NCI-H2107 treated with DMSO at 0.1 percent for 48 hours (cell line): ENCODE measurements at regions not wholly inside any gene's neighbourhood (a gene's known extent, or its start where the extent isn't known, plus 50 kb on each side); places are given as distances from the start of the nearest gene placed in this dataset.

ENCODE experiments used
- DNase-seq: peaks from one replicate; lab custom pipeline; 2025; ENCODE audit not compliant: unreplicated experiment; lab: John Stamatoyannopoulos, UW

DNA sequence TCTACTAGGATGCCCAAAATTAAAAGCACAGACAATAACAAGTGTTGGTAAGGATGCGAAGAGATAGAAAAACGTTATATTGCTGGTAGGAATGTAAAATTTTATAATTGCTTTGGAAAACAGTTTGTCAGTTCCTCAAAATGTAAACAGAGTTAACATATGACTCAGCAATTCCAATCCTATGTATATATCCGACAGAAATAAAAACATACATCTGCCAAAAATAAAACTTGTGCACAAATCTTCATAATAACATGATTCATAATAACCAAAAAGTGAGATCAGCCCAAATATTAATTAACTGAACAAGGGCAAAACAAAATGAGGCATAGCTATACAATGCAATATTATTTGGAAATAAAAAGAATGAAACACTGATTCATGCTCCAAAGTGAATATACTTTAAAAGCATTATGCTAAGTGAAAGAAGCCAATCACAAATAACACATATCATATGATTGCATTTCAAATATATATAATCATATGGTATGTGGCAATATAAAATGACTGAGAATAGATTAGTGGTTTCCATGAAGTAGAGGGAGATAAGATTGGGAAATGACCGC lies 609.3 kb downstream of the IGSF11 start:
- DNase-seq: no peak

DNA sequence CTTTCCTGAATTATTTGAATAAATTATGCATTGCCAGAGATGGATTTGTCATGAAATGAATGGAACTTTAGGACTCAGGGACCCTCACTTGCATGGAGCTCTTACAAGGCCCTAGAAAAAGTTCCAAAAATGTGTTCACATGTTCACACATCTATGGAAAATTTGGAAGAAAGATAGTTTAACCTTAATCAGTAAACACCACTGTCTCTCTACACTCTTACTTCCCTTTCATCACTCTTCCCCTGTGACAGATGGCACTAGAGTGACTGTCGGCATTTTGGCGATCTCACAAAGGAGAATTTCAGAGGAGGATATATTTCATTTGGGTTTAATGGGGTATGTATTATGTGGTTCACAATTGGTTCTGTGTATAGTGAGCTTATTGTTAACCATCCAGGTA lies 600.8 kb downstream of the IGSF11 start:
- no peak for DNase-seq

GRCh38 chr3:118435851-118436350 lies 598.7 kb downstream of the IGSF11 start:
- no peak for DNase-seq

DNA sequence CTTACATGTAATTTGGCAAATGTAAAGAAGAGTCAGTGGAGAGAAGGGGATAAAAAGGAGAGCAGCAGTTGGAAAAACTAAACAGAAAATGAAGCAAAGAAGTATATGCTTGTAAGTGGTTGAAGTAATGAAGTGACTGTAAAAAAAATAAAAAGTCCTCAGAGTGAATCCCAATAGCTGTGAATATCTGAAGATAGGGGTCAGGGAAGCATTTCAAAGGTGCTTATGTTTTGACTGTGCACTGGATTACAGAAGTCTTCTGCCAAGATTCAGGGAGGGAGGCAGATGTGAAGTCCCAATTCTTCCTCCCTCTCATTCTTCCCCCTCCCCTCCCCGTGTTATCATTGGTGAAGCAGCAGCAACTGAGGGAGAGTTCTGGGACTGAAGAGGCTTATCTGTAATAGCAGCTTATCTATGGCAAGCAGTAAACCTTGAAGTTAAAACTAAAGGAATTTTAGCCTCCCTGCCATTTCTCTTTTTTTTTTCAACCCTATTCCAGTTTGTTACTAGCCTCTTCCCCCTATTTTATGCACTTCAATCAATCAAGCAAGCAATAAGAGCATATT lies 597.9 kb downstream of the IGSF11 start:
- no peak for DNase-seq

DNA sequence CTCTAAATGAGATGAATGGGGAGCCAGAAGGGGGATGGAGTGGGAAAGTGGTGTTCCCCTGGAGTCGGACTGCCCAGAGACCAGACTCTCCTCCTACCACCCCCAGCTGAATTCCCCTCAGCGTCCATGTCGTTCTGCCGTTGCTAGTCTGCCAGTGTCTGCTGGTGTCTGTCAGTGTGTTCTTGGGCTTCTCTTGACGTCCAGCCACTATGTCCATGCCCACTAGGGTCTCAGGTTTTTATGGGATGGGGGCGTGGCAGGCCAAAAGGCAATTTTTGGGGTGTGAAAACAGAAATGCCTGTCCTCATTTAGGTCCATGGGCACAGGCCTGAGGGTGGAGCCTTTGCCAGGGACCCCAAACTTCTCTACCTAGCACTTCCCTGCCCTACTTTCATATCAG lies 589.6 kb downstream of the IGSF11 start:
- no peak for DNase-seq

DNA sequence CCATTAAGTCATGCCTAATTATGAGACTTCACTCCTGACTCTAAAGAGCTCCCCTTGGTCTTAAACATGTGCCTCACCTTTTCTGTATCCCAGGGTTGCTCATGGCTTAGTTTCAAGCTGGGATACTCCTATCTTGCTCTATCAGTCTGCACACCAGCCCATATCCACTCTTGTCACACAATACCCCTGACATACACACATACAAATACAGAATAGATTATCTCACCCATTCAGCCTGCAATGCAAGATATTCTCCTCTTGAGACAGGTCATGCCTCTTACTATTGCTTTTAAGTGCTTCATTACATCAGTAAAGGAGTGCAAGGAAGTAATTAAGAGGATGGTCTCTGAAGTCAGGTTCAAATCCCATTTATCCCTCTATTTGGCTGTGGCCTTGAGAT lies 587.3 kb downstream of the IGSF11 start:
- no peak for DNase-seq

- no peak for DNase-seq
Observed at GRCh38 chr3:118466795-118467330, 567.8 kb downstream of the IGSF11 start.

- DNase-seq: no peak
Observed at GRCh38 chr3:118468801-118469200, 565.8 kb downstream of the IGSF11 start.

DNA sequence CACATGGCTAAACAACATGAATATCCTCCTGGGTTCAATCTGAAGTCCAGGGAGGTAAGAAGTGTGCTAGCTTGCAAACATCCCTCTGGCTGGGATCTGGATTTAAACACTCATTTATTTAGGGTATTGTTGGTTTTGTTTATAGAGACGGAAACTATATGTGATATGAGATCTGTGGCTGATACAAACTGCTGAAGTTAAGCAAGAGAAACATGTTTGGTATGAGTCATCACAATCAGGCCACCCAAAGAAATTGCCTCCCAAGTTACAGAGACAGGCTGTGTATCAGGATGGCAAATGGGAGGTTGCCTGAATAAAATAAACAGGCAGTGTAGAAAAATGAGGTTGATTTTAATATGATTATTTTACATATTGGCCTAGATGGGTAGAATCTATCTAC lies 562.1 kb downstream of the IGSF11 start:
- no peak for DNase-seq

GRCh38 chr3:118473343-118473742 lies 561.3 kb downstream of the IGSF11 start:
- DNase-seq: no peak

DNA sequence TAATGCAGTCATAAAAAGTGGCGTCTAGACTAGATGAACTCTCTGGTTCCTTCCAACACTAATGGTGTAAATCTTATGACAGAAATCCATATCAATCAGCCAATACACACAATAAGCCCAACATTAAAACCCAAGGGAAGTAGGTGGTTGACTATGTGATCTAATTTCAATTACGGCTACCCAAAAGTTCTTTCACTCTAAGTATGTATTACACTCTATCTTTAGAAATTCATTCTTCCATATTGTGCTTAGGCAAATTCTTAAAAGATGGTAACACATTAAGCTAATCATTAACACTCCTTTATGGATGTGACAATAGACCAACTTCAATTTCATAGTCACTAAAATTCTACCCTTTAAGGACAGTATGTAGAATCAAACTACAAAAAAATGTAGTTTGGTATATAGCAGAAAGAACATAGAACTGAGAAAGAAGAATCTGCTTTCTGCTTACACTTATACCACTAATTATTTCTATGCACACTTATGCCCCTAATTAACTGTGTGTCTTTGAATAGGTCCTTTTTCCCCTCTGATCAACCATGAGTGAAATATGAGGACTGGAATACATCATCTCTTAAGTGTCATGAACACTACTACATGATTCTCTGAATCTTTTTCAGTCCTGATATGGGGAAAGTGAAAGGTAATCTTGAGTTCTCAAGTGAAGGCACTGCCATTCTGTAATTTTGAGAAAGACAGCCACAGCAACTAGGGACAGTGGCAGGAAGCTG lies 557.6 kb downstream of the IGSF11 start:
- no peak for DNase-seq

DNA sequence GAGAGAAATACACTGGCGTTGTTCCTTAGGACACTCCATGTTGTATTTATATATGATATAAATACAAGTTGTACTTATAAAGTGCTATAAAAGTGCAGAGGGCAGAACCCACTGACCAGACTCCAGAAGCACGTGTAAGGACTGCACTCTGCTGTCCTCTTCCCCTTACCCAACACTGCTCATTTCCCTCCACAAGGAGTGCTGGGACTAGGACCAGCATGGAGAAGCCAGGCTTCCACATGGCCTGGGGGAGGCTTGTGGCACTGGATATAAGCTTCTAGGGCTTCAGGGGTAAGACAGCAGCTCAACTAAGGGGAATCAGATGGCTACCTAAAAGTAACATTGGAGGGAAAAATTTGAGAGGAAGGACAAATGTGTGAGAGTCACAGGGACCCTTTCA lies 556.9 kb downstream of the IGSF11 start:
- DNase-seq: no peak

- DNase-seq: no peak
Observed at GRCh38 chr3:118478706-118479276, 555.9 kb downstream of the IGSF11 start.

DNA sequence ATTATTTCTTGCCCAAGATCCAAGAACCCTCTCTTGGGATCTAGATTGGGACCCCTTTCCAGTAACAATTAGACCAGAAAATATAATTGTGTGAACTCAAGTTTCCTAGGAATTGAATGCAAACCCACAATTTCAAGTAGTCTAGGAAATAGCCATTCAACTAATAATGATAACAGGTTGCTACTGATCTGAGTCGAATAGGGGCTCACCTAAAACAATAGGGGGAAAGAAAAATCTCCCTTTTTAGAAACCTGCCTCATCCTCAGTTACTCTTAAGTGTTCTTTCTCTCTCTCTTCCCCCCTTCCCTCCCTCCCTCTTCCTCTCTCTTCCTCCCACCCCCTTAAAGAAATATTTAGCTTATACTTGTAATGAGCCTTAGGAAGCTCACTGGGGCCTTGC lies 555.3 kb downstream of the IGSF11 start:
- no peak for DNase-seq

DNA sequence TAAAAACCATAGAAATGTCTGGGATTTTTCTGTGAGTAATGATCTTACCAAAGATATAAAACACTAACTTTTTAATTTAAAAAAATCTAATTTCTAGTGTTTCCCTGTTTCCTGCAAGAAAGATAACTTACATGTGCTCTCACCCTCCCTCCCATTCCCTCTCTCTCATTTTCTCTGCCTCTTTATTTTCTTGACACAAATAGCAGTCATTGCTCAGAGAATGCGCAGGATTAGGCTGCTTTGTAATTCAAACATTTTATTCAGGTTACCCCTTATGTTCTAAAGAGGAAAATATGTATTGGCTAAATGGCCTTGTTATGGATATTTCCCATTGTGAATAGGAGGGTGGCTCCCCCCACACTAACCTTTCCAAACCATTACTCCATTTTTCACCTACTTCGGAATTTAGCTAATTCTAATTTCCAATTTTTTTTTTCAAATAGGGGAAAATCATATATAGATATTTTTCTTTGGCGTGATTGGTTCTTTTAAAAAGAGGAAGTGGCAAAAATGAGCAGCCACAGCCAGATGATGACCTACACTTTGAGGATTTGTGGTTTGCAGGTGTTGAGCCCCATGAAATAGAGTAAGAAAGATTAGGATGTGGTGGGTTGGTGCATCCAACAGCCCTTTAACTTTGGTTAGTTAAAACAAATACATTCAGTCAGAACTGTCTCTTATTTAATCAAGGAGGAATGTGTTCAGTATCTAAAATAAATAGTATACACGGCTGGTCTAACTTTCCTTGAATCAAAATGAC lies 554.4 kb downstream of the IGSF11 start:
- DNase-seq: no peak

DNA sequence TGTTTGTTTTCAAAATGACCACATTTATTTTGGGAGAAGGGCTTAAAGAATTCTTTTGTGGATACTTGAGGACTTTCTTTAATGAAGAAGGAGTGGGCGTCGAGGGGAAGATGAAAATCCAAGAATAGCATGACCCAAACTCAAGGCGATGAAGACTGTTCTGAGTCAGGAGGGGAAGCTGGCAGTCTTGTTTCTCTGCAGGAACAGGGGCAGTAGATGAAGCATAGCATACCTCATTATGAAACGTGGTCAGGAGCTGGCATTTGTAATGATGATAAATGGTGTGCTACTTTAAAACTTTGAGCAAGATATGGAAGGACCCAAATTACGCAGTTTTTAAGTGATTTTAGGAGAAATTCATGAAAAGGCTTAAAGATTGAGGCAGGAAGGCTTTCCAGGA lies 549.0 kb downstream of the IGSF11 start:
- no peak for DNase-seq

- DNase-seq: no peak
Observed at GRCh38 chr3:118487734-118488133, 546.9 kb downstream of the IGSF11 start.

DNA sequence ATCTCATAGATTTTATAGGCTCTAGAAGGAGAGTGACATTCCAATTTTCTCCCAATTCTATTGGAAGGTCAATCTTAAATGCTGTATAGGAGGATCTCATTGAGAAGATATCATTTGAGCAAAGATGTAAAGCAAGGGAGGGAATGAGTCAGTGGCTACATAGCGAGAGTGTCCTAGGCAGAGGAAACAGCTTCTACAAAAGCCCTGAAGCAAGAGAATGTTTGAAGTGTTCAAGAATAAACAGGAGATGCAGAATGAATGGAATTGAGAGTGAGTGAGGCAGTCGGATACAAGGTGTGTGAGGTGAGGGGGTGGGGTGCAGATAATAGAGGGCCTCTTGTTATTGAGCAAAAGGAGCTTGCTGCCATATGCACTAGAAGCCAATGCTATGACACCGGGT lies 545.9 kb downstream of the IGSF11 start:
- DNase-seq: no peak

- no peak for DNase-seq
Observed at GRCh38 chr3:118495206-118495605, 539.4 kb downstream of the IGSF11 start.

DNA sequence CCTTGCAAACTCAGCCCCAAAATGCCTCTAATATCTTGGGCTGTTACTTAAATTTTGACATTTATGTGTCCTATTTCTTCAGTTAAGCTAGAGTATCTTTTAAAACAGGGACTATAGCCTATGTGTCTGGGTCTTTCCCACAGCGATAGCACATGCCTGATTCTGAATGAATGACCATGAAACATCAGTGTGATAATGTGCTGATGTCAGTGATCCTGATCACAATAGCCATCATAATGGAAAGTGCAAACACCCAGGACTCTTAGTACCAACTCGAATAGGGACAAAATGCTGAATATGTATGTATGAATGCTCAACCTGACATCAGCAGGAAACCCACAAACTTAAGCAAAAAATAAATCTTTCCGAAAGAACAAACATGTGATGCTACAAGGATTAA lies 537.4 kb downstream of the IGSF11 start:
- DNase-seq: no peak

- peak; percentile 3 for DNase-seq
Observed at GRCh38 chr3:118501152-118501551, 533.5 kb downstream of the IGSF11 start.
